Body of pancreas (tissue), 4 donors: ENCODE measurements at regions not wholly inside any gene's neighbourhood (a gene's known extent, or its start where the extent isn't known, plus 50 kb on each side); places are given as distances from the start of the nearest gene placed in this dataset.

ENCODE experiments used
- ATAC-seq: fragments of 150-250 bp; one replicate; pipeline ENCODE4 v1.9.1; 2016
- DNase-seq, 4 donors: peaks; one replicate each; pipeline ENCODE4 v3.0.0-alpha.2; 2019
- H3K27ac ChIP-seq, 4 donors: fragments of 200-600 bp; sonication (generic); 1 replicate in 3 of 4; 2 replicates in 1 of 4; pipeline versions ENCODE4 v1.5.1 to v1.6.1; 2016 to 2019; ENCODE audit warnings: mild to moderate bottlenecking in 1 of 4, mixed read lengths in 1 of 4, moderate library complexity in 1 of 4
- H3K27me3 ChIP-seq, 2 donors: fragments of 200-600 bp; sonication (generic); one replicate each; pipeline ENCODE4 v1.6.0; 2016; ENCODE audit warnings: mild to moderate bottlenecking in 1 of 2
- H3K36me3 ChIP-seq, 2 donors: fragments of 200-600 bp; sonication (generic); replicated peaks in 1 of 2; 2 replicates each; pipeline ENCODE4 v1.5.1; 2016; ENCODE audit warnings: low read depth in 2 of 2; ENCODE audit not compliant: insufficient read depth in 1 of 2
- H3K4me1 ChIP-seq: fragments of 200-600 bp; sonication (generic); one replicate; pipeline ENCODE4 v1.6.0; 2016
- H3K4me3 ChIP-seq, 2 donors: fragments of 200-600 bp; sonication (generic); 1 replicate in 1 of 2; 2 replicates in 1 of 2; pipeline ENCODE4 v1.5.1; 2016 to 2019
- H3K9me3 ChIP-seq, 3 donors: fragments of 200-600 bp; sonication (generic); 1 replicate in 2 of 3; 2 replicates in 1 of 3; pipeline ENCODE4 v1.5.1; 2016
- CTCF ChIP-seq, 7 experiments: fragments of 450-650 bp in 4 of 7; fragments of 200-600 bp in 3 of 7; sonication (generic) in 3 of 7; IDR thresholded peaks; one replicate each; pipeline ENCODE4 v1.5.1; 2016 to 2019; ENCODE audit warnings: antibody characterized with exemption in 7 of 7
- POLR2A ChIP-seq, 3 donors: fragments of 450-650 bp; IDR thresholded peaks; one replicate each; pipeline ENCODE4 v1.6.1; 2016; ENCODE audit warnings: antibody characterized with exemption in 3 of 3, mild to moderate bottlenecking in 2 of 3
- WGBS, 2 donors: methylation state at CpG; one replicate each; pipeline ENCODE4 v1.1.5; 2017; 5-methylcytosine and 5-hydroxymethylcytosine counted together
- intact Hi-C: fragments of 100-400 bp; cut with DNase I; formaldehyde crosslinking; loops from one replicate; pipeline ENCODE4 v1.15.1; 2023

DNA sequence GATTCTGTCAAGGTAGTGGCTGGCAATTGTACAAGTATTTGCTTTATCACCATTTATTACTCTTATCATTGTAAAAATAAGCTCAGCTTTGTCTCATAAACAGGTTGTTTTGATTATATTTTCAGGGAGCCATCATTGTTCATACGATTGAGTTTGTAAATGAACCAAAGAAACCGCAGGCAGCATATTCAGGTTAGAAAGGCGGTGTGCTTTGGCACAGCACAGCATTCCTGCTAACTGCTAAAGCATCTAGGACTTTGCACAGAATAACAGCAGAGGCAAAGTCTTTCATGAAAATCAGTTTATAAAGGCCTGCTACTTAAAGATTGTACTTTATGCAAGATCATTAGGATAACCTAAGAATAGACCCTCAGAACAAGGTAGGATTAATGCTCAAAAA, 281.5 kb upstream of the SLC24A2 start:
- Histone ChIP-seq H3K27ac (no peak overlapping the region), H3K27me3 (no peaks in the 10 kb centered on the region), H3K4me1 (no peaks in the 10 kb centered on the region), H3K9me3 (no peaks in the 10 kb centered on the region), H3K4me3 (no peak overlapping the region), H3K36me3 (no peaks in the 10 kb centered on the region)
- DNase-seq (no peak), ATAC-seq (no peak)
- WGBS, 2 donors, result 79 to 84% methylated on average over 3 of the region's 3 CpGs
- no peak for TF ChIP-seq CTCF (IDR thresholded peaks at IDR 0.05)
- no peak for TF ChIP-seq POLR2A (IDR thresholded peaks at IDR 0.05)
- intact Hi-C loops, result no loop called here

GRCh38 chr9:20065796-20066700, 277.2 kb upstream of the SLC24A2 start:
- WGBS, 2 donors, result 60 to 69% methylated on average over 4 of the region's 4 CpGs
- TF ChIP-seq CTCF (IDR thresholded peaks at IDR 0.05) (no peak), POLR2A (IDR thresholded peaks at IDR 0.05) (no peak)
- ATAC-seq (no peak), DNase-seq (no peak)
- Histone ChIP-seq H3K4me3 (no peak overlapping the region), H3K4me1 (no peaks in the 10 kb centered on the region), H3K27ac (no peak overlapping the region), H3K36me3 (no peaks in the 10 kb centered on the region), H3K9me3 (no peaks in the 10 kb centered on the region), H3K27me3 (no peaks in the 10 kb centered on the region)
- intact Hi-C loops, result no loop called here

- H3K27me3 ChIP-seq, result no peaks in the 10 kb centered on the region
- ATAC-seq (no peak), DNase-seq (no peak)
- no peak overlapping the region for H3K27ac ChIP-seq
- no peaks in the 10 kb centered on the region for H3K36me3 ChIP-seq
- no peaks in the 10 kb centered on the region for H3K4me1 ChIP-seq
- no peaks in the 10 kb centered on the region for H3K9me3 ChIP-seq
- H3K4me3 ChIP-seq, result no peak overlapping the region
- TF ChIP-seq CTCF (IDR thresholded peaks at IDR 0.05), result no peak
- TF ChIP-seq POLR2A (IDR thresholded peaks at IDR 0.05), result no peak
- intact Hi-C loops, result no loop called here
- WGBS, 2 donors, result 38 to 42% methylated on average over 4 of the region's 4 CpGs
These were observed 276.2 kb upstream of the SLC24A2 start for GRCh38 chr9:20065046-20065445.

DNA sequence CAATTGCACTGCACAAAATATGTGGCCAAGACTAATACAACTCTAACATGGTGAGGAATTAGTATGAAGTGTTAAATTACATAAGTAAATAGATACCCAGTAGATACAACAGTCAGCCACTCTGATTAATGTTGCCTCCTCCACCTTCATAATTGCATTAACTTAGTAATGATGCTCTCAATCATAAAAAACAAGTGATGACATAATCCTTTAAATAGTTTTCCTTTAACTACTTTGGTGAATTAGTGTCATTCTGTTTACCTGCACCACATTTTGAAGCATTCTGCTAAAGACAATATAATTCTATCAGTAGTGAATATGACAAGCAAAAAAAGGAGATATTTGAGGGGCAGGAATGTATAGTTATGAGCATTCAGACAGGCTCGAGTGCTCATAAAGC, 265.9 kb upstream of the SLC24A2 start:
- Histone ChIP-seq H3K4me1 (no peaks in the 10 kb centered on the region), H3K4me3 (no peak overlapping the region), H3K27ac (no peak overlapping the region), H3K9me3 (no peaks in the 10 kb centered on the region), H3K36me3 (no peaks in the 10 kb centered on the region), H3K27me3 (no peaks in the 10 kb centered on the region)
- WGBS, 2 donors, result 77 to 95% methylated on average over 1 of the region's 1 CpG
- TF ChIP-seq POLR2A (IDR thresholded peaks at IDR 0.05) (no peak), CTCF (IDR thresholded peaks at IDR 0.05) (no peak)
- intact Hi-C loops, result no loop called here
- DNase-seq (no peak), ATAC-seq (no peak)

DNA sequence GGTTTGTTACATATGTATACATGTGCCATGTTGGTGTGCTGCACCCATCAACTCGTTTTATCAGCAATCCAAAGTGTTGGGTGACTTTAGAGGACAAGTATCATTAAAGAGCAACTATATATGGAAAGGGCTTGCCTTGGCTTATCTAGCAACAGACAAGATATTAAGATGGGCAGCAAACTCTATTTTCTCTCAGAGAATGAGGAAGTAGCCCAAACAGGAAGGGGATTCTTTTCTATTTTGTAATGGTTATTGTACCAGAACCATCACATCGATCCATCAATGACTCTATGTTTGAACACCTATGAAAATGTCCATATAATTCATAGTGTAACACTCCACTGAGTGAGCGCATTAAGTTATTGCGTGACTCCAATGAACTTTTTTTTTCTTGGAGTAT, 260.1 kb upstream of the SLC24A2 start:
- H3K9me3 ChIP-seq, result no peaks in the 10 kb centered on the region
- 84 to 86% methylated on average over 4 of the region's 4 CpGs for WGBS, 2 donors
- H3K36me3 ChIP-seq, result no peaks in the 10 kb centered on the region
- DNase-seq (no peak), ATAC-seq (no peak)
- intact Hi-C loops, result no loop called here
- TF ChIP-seq POLR2A (IDR thresholded peaks at IDR 0.05), result no peak
- TF ChIP-seq CTCF (IDR thresholded peaks at IDR 0.05), result no peak
- no peaks in the 10 kb centered on the region for H3K4me1 ChIP-seq
- no peak overlapping the region for H3K27ac ChIP-seq
- H3K4me3 ChIP-seq, result no peak overlapping the region
- no peaks in the 10 kb centered on the region for H3K27me3 ChIP-seq
